ENCODE measurements at regions not wholly inside any gene's neighbourhood (a gene's known extent, or its start where the extent isn't known, plus 50 kb on each side); places are given as distances from the start of the nearest gene placed in this dataset.

DNA sequence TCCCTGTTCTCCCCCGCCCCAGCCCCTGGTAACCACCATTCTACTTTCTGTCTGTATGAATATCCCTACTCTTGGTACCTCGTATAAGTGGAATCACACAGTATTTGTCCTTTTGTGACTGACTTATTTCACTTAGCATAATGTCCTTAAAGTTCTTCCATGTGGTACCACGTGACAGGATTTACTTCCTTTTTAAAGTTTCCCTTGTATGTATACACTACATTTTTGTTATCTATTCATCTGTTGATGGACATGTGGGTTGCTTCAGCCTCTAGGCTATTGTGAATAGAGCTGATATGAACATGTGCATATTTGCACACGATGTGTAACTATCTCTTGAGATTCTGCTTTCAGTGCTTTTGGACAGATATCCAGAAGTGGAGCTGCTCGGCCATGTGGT lies 59.6 kb upstream of the GJB6 start:
- TF ChIP-seq BHLHE40 (IDR thresholded peaks at IDR 0.05; ENCODE audit: borderline replicate concordance in 1 of 2, low read depth in 2 of 2, low read length in 1 of 2) = no peak
- TF ChIP-seq POLR2AphosphoS5 (IDR thresholded peaks at IDR 0.05; ENCODE audit: low read length) = no peak
- TF ChIP-seq EP300 (IDR thresholded peaks at IDR 0.05; ENCODE audit: borderline replicate concordance in 1 of 2, control insufficient read depth in 1 of 2, low read depth in 2 of 2, low read length in 2 of 2) = no peak
- no peak for TF ChIP-seq TCF3 (IDR thresholded peaks at IDR 0.05; ENCODE audit: borderline replicate concordance, insufficient read depth, low read depth, low read length)
- no peak for TF ChIP-seq RBBP5 (conservative IDR thresholded peaks at IDR 0.05)
- no peak for TF ChIP-seq POU2F2 (IDR thresholded peaks at IDR 0.05; ENCODE audit: borderline replicate concordance, low read depth, low read length)
- TF ChIP-seq CREM (IDR thresholded peaks at IDR 0.05; ENCODE audit: low read depth) = no peak
- TF ChIP-seq POLR2A (IDR thresholded peaks at IDR 0.05; ENCODE audit: low read depth, low read length) = no peak
- no peak for TF ChIP-seq ESRRA (IDR thresholded peaks at IDR 0.05; ENCODE audit: low read length)
- TF ChIP-seq CREB1 (IDR thresholded peaks at IDR 0.05; ENCODE audit: low read depth) = no peak
- TF ChIP-seq SRF (IDR thresholded peaks at IDR 0.05; ENCODE audit: low read depth in 2 of 2, low read length in 2 of 2) = no peak
- no peak for TF ChIP-seq CHD2 (IDR thresholded peaks at IDR 0.05; ENCODE audit: borderline replicate concordance, low read depth, low read length)
- no peak for TF ChIP-seq RAD21 (IDR thresholded peaks at IDR 0.05; ENCODE audit: insufficient read depth, low read depth, low read length)
